SK-N-SH (cell line): ENCODE measurements at regions not wholly inside any gene's neighbourhood (a gene's known extent, or its start where the extent isn't known, plus 50 kb on each side); places are given as distances from the start of the nearest gene placed in this dataset.

Source experiments
- CTCF ChIA-PET: fragments of 300-600, 350-600 bp; formaldehyde crosslinking; extraction: SDS; loops from one replicate; lab custom pipeline; 2021; lab: Yijun Ruan, JAX
- POLR2A ChIA-PET: fragments of 350-600 bp; sonication (Branson Sonifier 250); formaldehyde crosslinking; extraction: SDS; loops from one replicate; lab custom pipeline; 2020; ENCODE audit warnings: antibody characterized with exemption, inconsistent platforms; lab: Yijun Ruan, JAX
- DNase-seq: peaks from one replicate; pipeline ENCODE4 v3.0.0; 2012
- H2AFZ ChIP-seq: fragments of 200-600 bp; sonication (generic); 2 replicates; pipeline ENCODE4 v1.8.1; 2016; ENCODE audit warnings: antibody characterized with exemption, mild to moderate bottlenecking, low read depth
- H3F3A ChIP-seq: fragments of 200-600 bp; sonication (generic); replicated peaks from 2 replicates; pipeline ENCODE3; 2016; ENCODE audit warnings: antibody characterized with exemption, mild to moderate bottlenecking; ENCODE audit not compliant: insufficient read depth
- H3K27ac ChIP-seq, 2 experiments: fragments of 200-500 bp in 1 of 2; fragments of 200-600 bp in 1 of 2; sonication (Bioruptor generic) in 1 of 2; sonication (generic), shearing (Covaris generic) in 1 of 2; 2 replicates each; pipeline versions ENCODE4 v1.5.1 to v1.6.1; 2014 to 2016; ENCODE audit warnings: low read depth in 2 of 2, inconsistent platforms in 1 of 2, low read length in 1 of 2, mild to moderate bottlenecking in 1 of 2, mixed read lengths in 1 of 2
- H3K27me3 ChIP-seq: fragments of 200-600 bp; sonication (generic), shearing (Covaris generic); 2 replicates; pipeline ENCODE4 v1.6.1; 2016; ENCODE audit warnings: mixed run types; ENCODE audit not compliant: insufficient read depth
- H3K36me3 ChIP-seq, 2 experiments: fragments of 200-500 bp in 1 of 2; fragments of 200-600 bp in 1 of 2; sonication (Bioruptor generic) in 1 of 2; sonication (generic) in 1 of 2; replicated peaks in 1 of 2; 2 replicates each; pipeline versions ENCODE3 to v1.5.1; 2014 to 2016; ENCODE audit warnings: low read length in 1 of 2, mild to moderate bottlenecking in 1 of 2; ENCODE audit not compliant: insufficient read depth in 2 of 2, control insufficient read depth in 1 of 2
- H3K4me1 ChIP-seq, 2 experiments: fragments of 200-500 bp in 1 of 2; fragments of 200-600 bp in 1 of 2; sonication (Bioruptor generic) in 1 of 2; sonication (generic), shearing (Covaris generic) in 1 of 2; 2 replicates each; pipeline versions ENCODE4 v1.5.1 to v1.6.1; 2014 to 2016; ENCODE audit warnings: low read depth in 1 of 2, low read length in 1 of 2, mixed run types in 1 of 2; ENCODE audit not compliant: insufficient read depth in 2 of 2, control insufficient read depth in 1 of 2
- H3K4me2 ChIP-seq: fragments of 200-600 bp; sonication (generic), shearing (Covaris generic); 2 replicates; pipeline ENCODE4 v1.6.1; 2017; ENCODE audit warnings: mixed run types
- H3K4me3 ChIP-seq, 2 experiments: fragments of 200-500 bp in 1 of 2; fragments of 200-600 bp in 1 of 2; sonication (Bioruptor generic) in 1 of 2; sonication (generic), shearing (Covaris generic) in 1 of 2; 2 replicates each; pipeline versions ENCODE4 v1.5.1 to v1.8.1; 2014 to 2016; ENCODE audit warnings: low read depth in 2 of 2, inconsistent platforms in 1 of 2, low read length in 1 of 2, mild to moderate bottlenecking in 1 of 2, mixed read lengths in 1 of 2, moderate library complexity in 1 of 2
- H3K79me2 ChIP-seq: fragments of 200-600 bp; sonication (generic); 2 replicates; pipeline ENCODE4 v1.8.1; 2017; ENCODE audit warnings: mild to moderate bottlenecking; ENCODE audit not compliant: insufficient read depth
- H3K9ac ChIP-seq: fragments of 200-600 bp; sonication (generic); 2 replicates; pipeline ENCODE4 v1.6.1; 2017; ENCODE audit warnings: mixed run types
- H3K9me2 ChIP-seq: fragments of 200-600 bp; sonication (generic); 2 replicates; pipeline ENCODE4 v1.6.1; 2017; ENCODE audit warnings: mixed run types
- H3K9me3 ChIP-seq: fragments of 200-600 bp; sonication (generic); 2 replicates; pipeline ENCODE4 v1.6.1; 2017; ENCODE audit warnings: mixed run types, mild to moderate bottlenecking, moderate library complexity
- H4K20me1 ChIP-seq: fragments of 200-600 bp; sonication (generic); 2 replicates; pipeline ENCODE4 v1.6.1; 2017; ENCODE audit warnings: mild to moderate bottlenecking, mixed run types; ENCODE audit not compliant: insufficient read depth
- ELF1 ChIP-seq: IDR thresholded peaks from 2 replicates; pipeline ENCODE4 v1.4.0; 2012
- EP300 ChIP-seq, 2 experiments: IDR thresholded peaks; 2 replicates each; pipeline versions ENCODE4 v1.4.0 to v1.6.1; 2012; ENCODE audit warnings: borderline replicate concordance in 1 of 2, low read depth in 1 of 2, low read length in 1 of 2
- FOSL2 ChIP-seq: IDR thresholded peaks from 2 replicates; pipeline ENCODE4 v1.4.0; 2012; ENCODE audit warnings: low read depth, mild to moderate bottlenecking, moderate library complexity, borderline replicate concordance
- FOXJ3 ChIP-seq: sonication (generic); formaldehyde crosslinking; IDR thresholded peaks from 2 replicates; pipeline ENCODE4 v1.5.1; 2020; ENCODE audit warnings: mild to moderate bottlenecking, missing genetic modification reagents
- FOXM1 ChIP-seq: IDR thresholded peaks from 2 replicates; pipeline ENCODE4 v1.4.0; 2012; ENCODE audit warnings: low read depth, mild to moderate bottlenecking
- GABPA ChIP-seq: IDR thresholded peaks from 2 replicates; pipeline ENCODE4 v1.4.0; 2012; ENCODE audit warnings: low read depth, mild to moderate bottlenecking
- GATA2 ChIP-seq: sonication (generic); formaldehyde crosslinking; IDR thresholded peaks from 2 replicates; pipeline ENCODE4 v1.5.0; 2020; ENCODE audit warnings: mild to moderate bottlenecking, missing genetic modification reagents
- JUND ChIP-seq: IDR thresholded peaks from 2 replicates; pipeline ENCODE4 v1.4.0; 2012
- MEF2A ChIP-seq: IDR thresholded peaks from 2 replicates; pipeline ENCODE4 v1.4.0; 2012; ENCODE audit warnings: low read depth, borderline replicate concordance
- MXI1 ChIP-seq: IDR thresholded peaks from 2 replicates; pipeline ENCODE4 v1.6.1; 2012; ENCODE audit warnings: mild to moderate bottlenecking, low read depth, low read length, improper control_type of control experiment
- NRF1 ChIP-seq: IDR thresholded peaks from 2 replicates; pipeline ENCODE4 v1.6.1; 2012; ENCODE audit warnings: low read depth, mild to moderate bottlenecking, low read length
- POLR2AphosphoS5 ChIP-seq: IDR thresholded peaks from 2 replicates; pipeline ENCODE4 v1.6.1; 2012; ENCODE audit warnings: low read depth, low read length
- RAD21 ChIP-seq: IDR thresholded peaks from 2 replicates; pipeline ENCODE4 v1.6.1; 2012; ENCODE audit warnings: mild to moderate bottlenecking, low read length
- RCOR1 ChIP-seq: fragments of 150-350 bp; IDR thresholded peaks from 2 replicates; pipeline ENCODE4 v1.6.1; 2017; ENCODE audit warnings: antibody characterized with exemption, low read length
- RFX5 ChIP-seq: IDR thresholded peaks from 2 replicates; pipeline ENCODE4 v1.6.1; 2012; ENCODE audit warnings: mild to moderate bottlenecking, improper control_type of control experiment, low read length
- RXRA ChIP-seq: IDR thresholded peaks from 2 replicates; pipeline ENCODE4 v1.4.0; 2012; ENCODE audit warnings: low read depth, mild to moderate bottlenecking, borderline replicate concordance
- SIN3A ChIP-seq: IDR thresholded peaks from 2 replicates; pipeline ENCODE4 v1.6.1; 2012; ENCODE audit warnings: low read depth, mild to moderate bottlenecking, low read length, moderate library complexity, borderline replicate concordance
- SMC3 ChIP-seq: IDR thresholded peaks from 2 replicates; pipeline ENCODE4 v1.6.1; 2012; ENCODE audit warnings: low read depth, low read length, improper control_type of control experiment
- TAF1 ChIP-seq: IDR thresholded peaks from 2 replicates; pipeline ENCODE4 v1.6.1; 2012; ENCODE audit warnings: low read depth, mild to moderate bottlenecking, low read length, moderate library complexity, borderline replicate concordance
- TCF12 ChIP-seq: IDR thresholded peaks from 2 replicates; pipeline ENCODE4 v1.4.0; 2012
- TEAD4 ChIP-seq: IDR thresholded peaks from 2 replicates; pipeline ENCODE4 v1.4.0; 2012; ENCODE audit warnings: mild to moderate bottlenecking, borderline replicate concordance; ENCODE audit not compliant: insufficient read depth
- YY1 ChIP-seq: IDR thresholded peaks from 2 replicates; pipeline ENCODE4 v1.4.0; 2012; ENCODE audit warnings: low read depth, mild to moderate bottlenecking
- WGBS: methylation state at CpG from one replicate; pipeline ENCODE4 v1.1.6; 2017; ENCODE audit warnings: low lambda C conversion rate; 5-methylcytosine and 5-hydroxymethylcytosine counted together
- TF ChIP-seq, protein P1 (sequence below): fragments of 150-350 bp; IDR thresholded peaks from 2 replicates; pipeline ENCODE4 v1.6.1; 2017; ENCODE audit warnings: antibody characterized with exemption, low read length, low read depth, borderline replicate concordance
- TF ChIP-seq, protein P2 (sequence below): fragments of 200-600 bp; sonication (generic); IDR thresholded peaks from 2 replicates; pipeline ENCODE4 v1.6.1; 2017; ENCODE audit warnings: antibody characterized with exemption, mild to moderate bottlenecking, moderate library complexity
- TF ChIP-seq, protein P3 (sequence below): IDR thresholded peaks from 2 replicates; pipeline ENCODE4 v1.4.0; 2012; ENCODE audit warnings: low read depth, borderline replicate concordance
- TF ChIP-seq, protein P4 (sequence below): IDR thresholded peaks from 2 replicates; pipeline ENCODE4 v1.4.0; 2012; ENCODE audit warnings: low read depth
- TF ChIP-seq, protein P5 (sequence below): IDR thresholded peaks from 2 replicates; pipeline ENCODE4; 2012

DNA sequence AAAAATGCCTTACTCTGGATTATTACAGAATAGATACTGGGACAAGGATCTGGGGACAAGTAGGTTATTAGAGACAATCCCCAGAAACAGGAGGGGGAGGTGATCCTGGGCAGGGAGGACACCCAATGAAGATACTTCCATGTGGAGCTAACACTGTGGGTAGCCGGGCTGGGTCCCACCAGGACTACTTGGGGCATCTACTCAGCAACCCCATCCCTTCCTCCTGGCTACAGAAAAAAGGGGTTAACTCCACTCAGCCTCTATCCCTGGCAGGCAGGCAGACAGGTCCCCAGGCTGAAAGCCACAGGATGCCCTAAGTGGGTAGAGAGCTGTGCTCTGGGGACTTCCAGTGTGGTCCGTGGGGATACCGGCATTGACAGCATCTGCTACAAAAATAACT is 68.0 kb upstream of the NXT1 start:
- no peak for DNase-seq
- H3F3A ChIP-seq, result no peaks in the 10 kb centered on the region
- no peak overlapping the region for H3K4me2 ChIP-seq
- CTCF ChIA-PET, result no interaction called here
- H3K4me1 ChIP-seq, result no peaks in the 10 kb centered on the region
- no peak overlapping the region for H3K9ac ChIP-seq
- no peaks in the 10 kb centered on the region for H3K9me3 ChIP-seq
- peaks cover 28% of the 10 kb centered on the region; the same call in 1 of the 2 replicates for H3K27me3 ChIP-seq
- no peaks in the 10 kb centered on the region for H3K79me2 ChIP-seq
- no peak overlapping the region for H2AFZ ChIP-seq
- whole genome bisulfite sequencing, result 35% methylated on average over 3 of the region's 3 CpGs
- H3K9me2 ChIP-seq, result no peaks in the 10 kb centered on the region
- no peak for TF ChIP-seq TAF1
- no peak for TF ChIP-seq ELF1
- no peak for TF ChIP-seq SMC3
- TF ChIP-seq MEF2A, result no peak
- TF ChIP-seq FOSL2, result no peak
- no peak for TF ChIP-seq FOXJ3
- no peak for TF ChIP-seq RAD21
- no peak for TF ChIP-seq GATA2 (CRISPR knock-in tag)
- TF ChIP-seq, protein P1, sequence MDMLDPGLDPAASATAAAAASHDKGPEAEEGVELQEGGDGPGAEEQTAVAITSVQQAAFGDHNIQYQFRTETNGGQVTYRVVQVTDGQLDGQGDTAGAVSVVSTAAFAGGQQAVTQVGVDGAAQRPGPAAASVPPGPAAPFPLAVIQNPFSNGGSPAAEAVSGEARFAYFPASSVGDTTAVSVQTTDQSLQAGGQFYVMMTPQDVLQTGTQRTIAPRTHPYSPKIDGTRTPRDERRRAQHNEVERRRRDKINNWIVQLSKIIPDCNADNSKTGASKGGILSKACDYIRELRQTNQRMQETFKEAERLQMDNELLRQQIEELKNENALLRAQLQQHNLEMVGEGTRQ, result no peak
- TF ChIP-seq NRF1, result no peak
- TF ChIP-seq, protein P2, sequence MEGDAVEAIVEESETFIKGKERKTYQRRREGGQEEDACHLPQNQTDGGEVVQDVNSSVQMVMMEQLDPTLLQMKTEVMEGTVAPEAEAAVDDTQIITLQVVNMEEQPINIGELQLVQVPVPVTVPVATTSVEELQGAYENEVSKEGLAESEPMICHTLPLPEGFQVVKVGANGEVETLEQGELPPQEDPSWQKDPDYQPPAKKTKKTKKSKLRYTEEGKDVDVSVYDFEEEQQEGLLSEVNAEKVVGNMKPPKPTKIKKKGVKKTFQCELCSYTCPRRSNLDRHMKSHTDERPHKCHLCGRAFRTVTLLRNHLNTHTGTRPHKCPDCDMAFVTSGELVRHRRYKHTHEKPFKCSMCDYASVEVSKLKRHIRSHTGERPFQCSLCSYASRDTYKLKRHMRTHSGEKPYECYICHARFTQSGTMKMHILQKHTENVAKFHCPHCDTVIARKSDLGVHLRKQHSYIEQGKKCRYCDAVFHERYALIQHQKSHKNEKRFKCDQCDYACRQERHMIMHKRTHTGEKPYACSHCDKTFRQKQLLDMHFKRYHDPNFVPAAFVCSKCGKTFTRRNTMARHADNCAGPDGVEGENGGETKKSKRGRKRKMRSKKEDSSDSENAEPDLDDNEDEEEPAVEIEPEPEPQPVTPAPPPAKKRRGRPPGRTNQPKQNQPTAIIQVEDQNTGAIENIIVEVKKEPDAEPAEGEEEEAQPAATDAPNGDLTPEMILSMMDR, result no peak
- TF ChIP-seq, protein P3, sequence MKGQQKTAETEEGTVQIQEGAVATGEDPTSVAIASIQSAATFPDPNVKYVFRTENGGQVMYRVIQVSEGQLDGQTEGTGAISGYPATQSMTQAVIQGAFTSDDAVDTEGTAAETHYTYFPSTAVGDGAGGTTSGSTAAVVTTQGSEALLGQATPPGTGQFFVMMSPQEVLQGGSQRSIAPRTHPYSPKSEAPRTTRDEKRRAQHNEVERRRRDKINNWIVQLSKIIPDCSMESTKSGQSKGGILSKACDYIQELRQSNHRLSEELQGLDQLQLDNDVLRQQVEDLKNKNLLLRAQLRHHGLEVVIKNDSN, result no peak
- no peak for TF ChIP-seq TEAD4
- no peak for TF ChIP-seq POLR2AphosphoS5
- no peak for TF ChIP-seq RXRA
- H3K36me3 ChIP-seq, result no peaks in the 10 kb centered on the region
- H3K27ac ChIP-seq, result no peak overlapping the region
- no peaks in the 10 kb centered on the region for H4K20me1 ChIP-seq
- POLR2A ChIA-PET, result no interaction called here
- H3K4me3 ChIP-seq, result no peak overlapping the region

DNA sequence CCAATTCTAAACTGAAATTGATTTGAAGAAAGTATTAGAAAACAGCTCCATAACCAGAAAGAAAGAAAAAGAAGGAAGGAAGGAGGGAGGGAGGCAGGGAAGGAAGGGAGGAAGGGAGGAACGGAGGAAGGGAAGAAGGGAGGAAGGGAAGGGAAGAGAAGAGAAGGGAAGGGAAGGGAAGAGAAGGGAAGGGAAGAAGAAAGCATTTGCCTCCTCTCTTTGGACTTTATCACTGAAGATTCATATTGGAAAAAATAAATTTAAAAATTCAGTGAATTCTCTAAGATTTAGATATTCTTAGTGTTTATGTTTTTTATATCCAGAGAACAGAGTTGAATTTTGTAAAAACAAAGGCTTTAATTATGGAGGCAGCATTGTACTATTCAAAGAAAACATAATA is 68.5 kb upstream of the NXT1 start:
- Histone ChIP-seq H3K9me3 (no peaks in the 10 kb centered on the region), H3K4me2 (no peak overlapping the region), H3K9me2 (no peaks in the 10 kb centered on the region), H2AFZ (no peak overlapping the region), H4K20me1 (no peaks in the 10 kb centered on the region), H3K4me3 (no peak overlapping the region), H3K27ac (no peak overlapping the region), H3F3A (no peaks in the 10 kb centered on the region), H3K79me2 (no peaks in the 10 kb centered on the region), H3K4me1 (no peaks in the 10 kb centered on the region), H3K27me3 (peaks cover 23% of the 10 kb centered on the region; the same call in 1 of the 2 replicates), H3K36me3 (no peaks in the 10 kb centered on the region), H3K9ac (no peak overlapping the region)
- no peak for DNase-seq
- POLR2A ChIA-PET, result no interaction called here
- CTCF ChIA-PET, result interaction anchor here (0.6 kb wide), 1 partner anchor 161 kb away, joined by 3 read pairs; no protein-coding TSS in a partner anchor
- 5% methylated on average over 1 of the region's 1 CpG for WGBS
- TF ChIP-seq MEF2A, result no peak
- TF ChIP-seq JUND, result no peak
- TF ChIP-seq RFX5, result no peak
- TF ChIP-seq SIN3A, result no peak
- TF ChIP-seq, protein P4, sequence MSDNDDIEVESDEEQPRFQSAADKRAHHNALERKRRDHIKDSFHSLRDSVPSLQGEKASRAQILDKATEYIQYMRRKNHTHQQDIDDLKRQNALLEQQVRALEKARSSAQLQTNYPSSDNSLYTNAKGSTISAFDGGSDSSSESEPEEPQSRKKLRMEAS, result no peak
- TF ChIP-seq FOXJ3, result no peak
- no peak for TF ChIP-seq FOXM1
- TF ChIP-seq NRF1, result no peak
- TF ChIP-seq GABPA, result no peak
- TF ChIP-seq TCF12, result no peak
- TF ChIP-seq RCOR1, result no peak
- no peak for TF ChIP-seq YY1
- TF ChIP-seq POLR2AphosphoS5, result no peak
- TF ChIP-seq ELF1, result no peak
- no peak for TF ChIP-seq EP300 (IDR thresholded peaks at IDR 0.05; ENCODE audit: borderline replicate concordance in 1 of 2, low read depth in 1 of 2, low read length in 1 of 2)
- TF ChIP-seq MXI1, result no peak
- TF ChIP-seq, protein P5, sequence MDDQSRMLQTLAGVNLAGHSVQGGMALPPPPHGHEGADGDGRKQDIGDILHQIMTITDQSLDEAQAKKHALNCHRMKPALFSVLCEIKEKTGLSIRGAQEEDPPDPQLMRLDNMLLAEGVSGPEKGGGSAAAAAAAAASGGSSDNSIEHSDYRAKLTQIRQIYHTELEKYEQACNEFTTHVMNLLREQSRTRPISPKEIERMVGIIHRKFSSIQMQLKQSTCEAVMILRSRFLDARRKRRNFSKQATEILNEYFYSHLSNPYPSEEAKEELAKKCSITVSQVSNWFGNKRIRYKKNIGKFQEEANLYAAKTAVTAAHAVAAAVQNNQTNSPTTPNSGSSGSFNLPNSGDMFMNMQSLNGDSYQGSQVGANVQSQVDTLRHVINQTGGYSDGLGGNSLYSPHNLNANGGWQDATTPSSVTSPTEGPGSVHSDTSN, result no peak
- TF ChIP-seq TEAD4, result no peak
- no peak for TF ChIP-seq SMC3
